Ascending aorta (tissue), 2 donors: ENCODE measurements at regions not wholly inside any gene's neighbourhood (a gene's known extent, or its start where the extent isn't known, plus 50 kb on each side); places are given as distances from the start of the nearest gene placed in this dataset.

Experiments
- DNase-seq, 2 donors: peaks; one replicate each; pipeline ENCODE4 v3.0.0-alpha.2; 2019; ENCODE audit warnings: low spot score in 2 of 2
- H3K27ac ChIP-seq, 2 donors: fragments of 200-600 bp; sonication (generic); one replicate each; pipeline ENCODE4 v1.5.1; 2016 to 2017; ENCODE audit warnings: mild to moderate bottlenecking in 1 of 2
- H3K27me3 ChIP-seq: fragments of 200-600 bp; sonication (generic); one replicate; pipeline ENCODE4 v1.5.1; 2017
- H3K36me3 ChIP-seq, 2 donors: fragments of 200-600 bp; sonication (generic); one replicate each; pipeline ENCODE4 v1.5.1; 2016
- H3K4me1 ChIP-seq, 2 donors: fragments of 200-600 bp; sonication (generic); one replicate each; pipeline ENCODE4 v1.5.1; 2016 to 2017; ENCODE audit warnings: mild to moderate bottlenecking in 1 of 2
- H3K4me3 ChIP-seq, 2 donors: fragments of 200-600 bp; sonication (generic); one replicate each; pipeline ENCODE4 v1.5.1; 2016 to 2017; ENCODE audit warnings: mild to moderate bottlenecking in 1 of 2
- H3K9me3 ChIP-seq, 2 donors: fragments of 200-600 bp; sonication (generic); one replicate each; pipeline ENCODE4 v1.5.1; 2016
- CTCF ChIP-seq, 3 experiments: fragments of 200-600 bp in 2 of 3; fragments of 450-650 bp in 1 of 3; sonication (generic) in 2 of 3; IDR thresholded peaks; one replicate each; pipeline ENCODE4 v1.5.1; 2016 to 2019; ENCODE audit warnings: antibody characterized with exemption in 3 of 3, mild to moderate bottlenecking in 1 of 3, moderate library complexity in 1 of 3
- intact Hi-C: fragments of 100-400 bp; cut with DNase I; formaldehyde crosslinking; loops from one replicate; pipeline ENCODE4 v1.15.1; 2023

- no peaks in the 10 kb centered on the region for H3K4me1 ChIP-seq
- DNase-seq, result no peak
- no peaks in the 10 kb centered on the region for H3K9me3 ChIP-seq
- intact Hi-C loops, result no loop called here
- H3K27me3 ChIP-seq, result no peaks in the 10 kb centered on the region
- TF ChIP-seq CTCF (IDR thresholded peaks at IDR 0.05), result no peak
- H3K27ac ChIP-seq, result no peak overlapping the region
- no peak overlapping the region for H3K4me3 ChIP-seq
- no peaks in the 10 kb centered on the region for H3K36me3 ChIP-seq
These were observed 661.5 kb upstream of the EPHA5 start for GRCh38 chr4:66331761-66332160.

DNA sequence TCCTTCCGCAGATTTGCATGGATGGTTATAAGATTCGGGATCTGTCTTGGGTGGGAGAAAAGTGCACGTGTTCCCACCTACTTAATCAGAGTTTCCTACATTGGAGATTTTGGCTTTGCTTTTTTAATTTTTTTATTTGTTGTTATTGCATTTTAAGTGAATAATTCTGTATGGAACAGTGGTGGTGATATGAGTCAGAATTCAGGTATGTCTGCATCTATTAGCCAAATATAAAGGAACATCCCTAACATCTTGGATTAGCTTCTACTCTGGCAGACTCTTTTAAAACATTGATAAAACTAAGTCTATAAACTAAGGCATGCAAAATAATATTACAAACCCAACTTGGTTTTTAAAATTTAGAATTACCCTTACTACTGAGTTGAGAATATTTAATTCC, 659.8 kb upstream of the EPHA5 start:
- H3K4me3 ChIP-seq, result no peak overlapping the region
- no peak for DNase-seq
- intact Hi-C loops, result no loop called here
- no peaks in the 10 kb centered on the region for H3K36me3 ChIP-seq
- H3K9me3 ChIP-seq, result no peaks in the 10 kb centered on the region
- TF ChIP-seq CTCF (IDR thresholded peaks at IDR 0.05), result no peak
- H3K27me3 ChIP-seq, result no peaks in the 10 kb centered on the region
- no peak overlapping the region for H3K27ac ChIP-seq
- H3K4me1 ChIP-seq, result no peaks in the 10 kb centered on the region

DNA sequence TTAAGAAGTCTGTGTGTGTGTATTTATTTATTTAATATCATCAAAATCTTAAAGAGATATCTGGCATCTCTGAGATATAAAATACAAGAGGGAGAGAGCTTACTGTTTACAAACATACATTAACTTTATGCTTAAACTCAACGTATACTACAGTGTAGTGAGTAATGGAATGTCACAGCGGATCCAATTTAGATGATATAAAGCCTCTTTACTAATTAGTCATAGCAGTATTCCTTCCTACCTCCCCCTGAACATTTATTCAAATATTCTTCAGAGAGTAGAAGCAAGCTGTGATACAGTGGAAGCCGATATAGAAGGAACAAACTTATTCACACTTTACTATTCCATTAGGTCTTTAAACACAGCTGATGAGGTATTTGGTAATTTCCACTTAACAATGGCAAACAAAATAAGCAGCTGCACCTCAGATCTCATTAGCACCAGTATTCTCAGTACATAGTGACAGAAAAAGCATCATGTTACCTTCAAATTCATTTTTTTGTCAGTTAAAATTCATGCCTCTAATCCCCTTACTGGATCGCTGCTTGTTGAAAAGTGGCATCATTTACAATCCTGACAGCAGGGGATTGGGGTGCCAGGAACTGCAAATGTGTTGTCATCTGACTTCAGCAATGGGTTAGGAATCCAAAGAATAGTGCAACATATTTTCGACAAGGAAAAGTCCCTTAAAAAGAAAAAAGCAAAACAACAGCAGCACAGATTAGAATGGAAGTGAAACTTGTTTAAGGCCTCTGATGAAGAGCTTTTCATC, 658.7 kb upstream of the EPHA5 start:
- DNase-seq, result no peak
- TF ChIP-seq CTCF (IDR thresholded peaks at IDR 0.05), result no peak
- no peaks in the 10 kb centered on the region for H3K36me3 ChIP-seq
- intact Hi-C loops, result no loop called here
- no peak overlapping the region for H3K4me3 ChIP-seq
- no peaks in the 10 kb centered on the region for H3K9me3 ChIP-seq
- H3K4me1 ChIP-seq, result no peaks in the 10 kb centered on the region
- H3K27me3 ChIP-seq, result no peaks in the 10 kb centered on the region
- H3K27ac ChIP-seq, result no peak overlapping the region

DNA sequence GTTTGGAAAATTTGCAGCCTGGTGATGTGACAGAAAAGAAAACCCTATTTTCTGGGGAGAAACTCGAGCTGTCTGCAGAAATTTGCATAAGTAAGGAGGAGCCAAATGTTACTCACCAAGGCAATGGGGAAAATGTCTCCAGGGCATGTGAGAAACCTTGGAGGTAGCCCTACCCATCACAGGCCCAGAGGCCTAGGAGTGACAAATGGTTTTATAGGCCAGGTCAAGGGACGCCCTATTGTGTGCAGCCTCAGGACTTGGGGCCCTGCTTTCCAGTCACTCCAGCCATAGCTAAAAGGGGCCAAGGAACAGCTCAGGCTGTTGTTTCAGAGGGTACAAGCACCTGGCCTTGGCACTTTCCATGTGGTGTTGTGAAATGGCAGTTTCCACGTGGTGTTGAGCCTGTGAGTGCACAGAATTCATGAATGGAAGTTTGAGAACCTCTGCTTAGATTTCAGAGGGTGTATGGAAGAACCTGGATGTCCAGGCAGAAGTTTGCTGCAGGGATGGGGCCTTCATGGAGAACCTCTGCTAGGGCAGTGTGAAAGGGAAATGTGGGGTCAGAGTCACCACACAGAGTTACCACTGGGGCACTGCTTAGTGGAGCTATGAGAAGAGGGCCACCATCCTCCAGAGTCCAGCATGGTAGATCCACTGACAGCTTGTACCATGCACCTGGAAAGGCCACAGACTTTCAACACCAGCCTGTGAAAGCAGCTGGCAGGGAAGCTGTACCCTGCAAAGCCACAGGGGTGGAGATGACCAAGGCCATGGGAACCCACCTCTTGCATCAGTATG, 637.6 kb upstream of the EPHA5 start:
- H3K27ac ChIP-seq, result no peak overlapping the region
- no peaks in the 10 kb centered on the region for H3K27me3 ChIP-seq
- no peak for TF ChIP-seq CTCF (IDR thresholded peaks at IDR 0.05)
- H3K9me3 ChIP-seq, result no peaks in the 10 kb centered on the region
- no peaks in the 10 kb centered on the region for H3K36me3 ChIP-seq
- H3K4me3 ChIP-seq, result no peak overlapping the region
- intact Hi-C loops, result no loop called here
- DNase-seq, result no peak
- no peaks in the 10 kb centered on the region for H3K4me1 ChIP-seq

DNA sequence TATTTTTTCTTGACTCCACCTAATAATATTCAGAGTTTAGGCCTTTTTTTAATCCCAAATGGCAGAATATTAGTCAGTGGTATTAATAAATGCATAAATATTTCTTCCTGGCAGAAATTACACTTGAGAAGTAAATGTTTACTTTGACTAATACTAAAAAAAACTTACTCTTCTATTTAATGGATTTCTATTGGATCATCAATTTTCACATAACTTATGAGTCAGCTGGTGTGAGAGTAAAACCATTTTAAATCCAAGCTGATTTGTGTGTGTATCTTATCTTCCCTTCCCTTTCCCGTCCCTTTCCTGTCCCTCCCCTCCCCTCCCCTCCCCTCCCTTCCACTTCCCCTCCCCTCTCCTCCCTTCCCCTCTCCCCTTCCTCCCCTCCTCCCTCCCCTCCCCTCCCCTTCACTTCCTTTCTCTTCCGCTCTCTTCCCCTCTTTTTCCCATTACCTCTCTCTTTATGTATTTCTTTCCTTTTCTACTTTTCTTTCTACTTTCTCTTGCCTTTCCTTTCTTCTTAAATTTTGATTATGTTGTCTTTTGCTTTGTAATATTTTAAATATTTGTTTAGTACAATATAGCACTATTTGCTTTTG, 630.1 kb upstream of the EPHA5 start:
- intact Hi-C loops, result no loop called here

More for the DNA sequence above, 630.1 kb upstream of the EPHA5 start:
- Histone ChIP-seq H3K4me3 (no peak overlapping the region), H3K27me3 (no peaks in the 10 kb centered on the region), H3K4me1 (no peaks in the 10 kb centered on the region), H3K9me3 (no peaks in the 10 kb centered on the region), H3K36me3 (no peaks in the 10 kb centered on the region), H3K27ac (no peak overlapping the region)
- no peak for DNase-seq
- TF ChIP-seq CTCF (IDR thresholded peaks at IDR 0.05), result no peak
